CMK (cell line): ENCODE measurements at regions not wholly inside any gene's neighbourhood (a gene's known extent, or its start where the extent isn't known, plus 50 kb on each side); places are given as distances from the start of the nearest gene placed in this dataset.

ENCODE experiments used
- DNase-seq: peaks from one replicate; pipeline ENCODE4 v3.0.0-alpha.2; 2010; ENCODE audit warnings: low read depth

GRCh38 chr1:67482733-67483482 is 52.7 kb upstream of the SERBP1 start:
- DNase-seq: no peak

GRCh38 chr1:67484492-67484891 is 54.3 kb upstream of the SERBP1 start:
- DNase-seq: no peak

- no peak for DNase-seq
These were observed 55.0 kb upstream of the SERBP1 start for GRCh38 chr1:67485046-67485811.

- no peak for DNase-seq
These were observed 59.4 kb upstream of the SERBP1 start for GRCh38 chr1:67489643-67490042.

GRCh38 chr1:67491280-67491679 is 61.1 kb upstream of the SERBP1 start:
- DNase-seq: no peak

GRCh38 chr1:67493148-67493547 is 62.9 kb upstream of the SERBP1 start:
- DNase-seq: no peak

GRCh38 chr1:67495327-67495726 is 65.1 kb upstream of the SERBP1 start:
- DNase-seq: no peak

- no peak for DNase-seq
These were observed 66.1 kb upstream of the SERBP1 start for GRCh38 chr1:67496329-67496728.

GRCh38 chr1:67500413-67500959 is 70.3 kb upstream of the SERBP1 start:
- DNase-seq: peak; percentile 77

GRCh38 chr1:67503974-67504373 is 73.8 kb upstream of the SERBP1 start:
- DNase-seq: no peak

GRCh38 chr1:67513392-67514294 is 83.4 kb upstream of the SERBP1 start:
- peak; percentile 66 for DNase-seq

- DNase-seq: no peak
These were observed 84.1 kb upstream of the SERBP1 start for GRCh38 chr1:67514300-67514699.

GRCh38 chr1:67514786-67515185 is 84.6 kb upstream of the SERBP1 start:
- no peak for DNase-seq

- no peak for DNase-seq
These were observed 85.3 kb upstream of the SERBP1 start for GRCh38 chr1:67515324-67516080.

- no peak for DNase-seq
These were observed 86.8 kb upstream of the SERBP1 start for GRCh38 chr1:67517046-67517445.

GRCh38 chr1:67522001-67522441 is 91.8 kb upstream of the SERBP1 start:
- DNase-seq: no peak

- DNase-seq: no peak
These were observed 92.6 kb upstream of the SERBP1 start for GRCh38 chr1:67522793-67523192.

GRCh38 chr1:67524143-67525052 is 94.2 kb upstream of the SERBP1 start:
- DNase-seq: no peak

- no peak for DNase-seq
These were observed 95.0 kb upstream of the SERBP1 start for GRCh38 chr1:67525053-67525760.

- DNase-seq: no peak
These were observed 97.9 kb upstream of the SERBP1 start for GRCh38 chr1:67528141-67528540.
